NCI-H1048 (cell line): ENCODE measurements at regions not wholly inside any gene's neighbourhood (a gene's known extent, or its start where the extent isn't known, plus 50 kb on each side); places are given as distances from the start of the nearest gene placed in this dataset.
"Not testable (repeated sequence)": the region's sequence is repeated elsewhere in the genome, so short reads cannot be mapped to it uniquely, and the experiment has no call there.

ENCODE experiments used
- DNase-seq: peaks from one replicate; lab custom pipeline; 2025; lab: John Stamatoyannopoulos, UW

GRCh38 chr2:138931284-138932256, 151.4 kb upstream of the NXPH2 start:
- no peak for DNase-seq

- no peak for DNase-seq
These were observed 150.4 kb upstream of the NXPH2 start for GRCh38 chr2:138930571-138930970.

- no peak for DNase-seq
These were observed 148.3 kb upstream of the NXPH2 start for GRCh38 chr2:138928374-138929021.

- DNase-seq: no peak
These were observed 142.9 kb upstream of the NXPH2 start for GRCh38 chr2:138922973-138923563.

- no peak for DNase-seq
These were observed 139.0 kb upstream of the NXPH2 start for GRCh38 chr2:138919120-138919747.

- DNase-seq: no peak
These were observed 130.2 kb upstream of the NXPH2 start for GRCh38 chr2:138910427-138910826.

- no peak for DNase-seq
These were observed 126.4 kb upstream of the NXPH2 start for GRCh38 chr2:138906549-138906948.

GRCh38 chr2:138902239-138902871, 122.2 kb upstream of the NXPH2 start:
- no peak for DNase-seq

- DNase-seq: no peak
These were observed 121.3 kb upstream of the NXPH2 start for GRCh38 chr2:138901530-138901929.

- DNase-seq: no peak
These were observed 118.7 kb upstream of the NXPH2 start for GRCh38 chr2:138898855-138899254.

GRCh38 chr2:138897274-138897673, 117.1 kb upstream of the NXPH2 start:
- no peak for DNase-seq

- DNase-seq: no peak
These were observed 113.6 kb upstream of the NXPH2 start for GRCh38 chr2:138893746-138894145.

GRCh38 chr2:138881126-138881525, 100.9 kb upstream of the NXPH2 start:
- no peak for DNase-seq

- no peak for DNase-seq
These were observed 99.7 kb upstream of the NXPH2 start for GRCh38 chr2:138879931-138880330.

- DNase-seq: no peak
These were observed 97.2 kb upstream of the NXPH2 start for GRCh38 chr2:138877421-138877820.

GRCh38 chr2:138874251-138874650, 94.1 kb upstream of the NXPH2 start:
- DNase-seq: no peak

- not testable (repeated sequence) for DNase-seq
These were observed 91.9 kb upstream of the NXPH2 start for GRCh38 chr2:138872116-138872515.

- DNase-seq: no peak
These were observed 91.1 kb upstream of the NXPH2 start for GRCh38 chr2:138871312-138871711.

- DNase-seq: no peak
These were observed 87.2 kb upstream of the NXPH2 start for GRCh38 chr2:138867341-138867740.

- DNase-seq: no peak
These were observed 86.6 kb upstream of the NXPH2 start for GRCh38 chr2:138866797-138867196.

- no peak for DNase-seq
These were observed 73.6 kb upstream of the NXPH2 start for GRCh38 chr2:138853761-138854160.

- no peak for DNase-seq
These were observed 73.1 kb upstream of the NXPH2 start for GRCh38 chr2:138853296-138853695.
